OCI-LY1 (cell line): ENCODE measurements at regions not wholly inside any gene's neighbourhood (a gene's known extent, or its start where the extent isn't known, plus 50 kb on each side); places are given as distances from the start of the nearest gene placed in this dataset.

ENCODE experiments used
- H2AFZ ChIP-seq: fragments of 200-600 bp; sonication (generic), shearing (Covaris generic); 2 replicates; pipeline ENCODE4 v1.6.0; 2014; ENCODE audit warnings: antibody characterized with exemption, mild to moderate bottlenecking, low read length
- H3F3A ChIP-seq: fragments of 200-600 bp; sonication (generic), shearing (Covaris generic); 2 replicates; pipeline ENCODE4 v1.6.0; 2014; ENCODE audit warnings: mild to moderate bottlenecking, antibody characterized with exemption, low read length, moderate library complexity; ENCODE audit not compliant: insufficient read depth
- H3K27ac ChIP-seq: fragments of 200-600 bp; sonication (generic); 2 replicates; pipeline ENCODE4 v1.5.1; 2014; ENCODE audit warnings: low read length, mixed run types, mild to moderate bottlenecking, low read depth; ENCODE audit not compliant: poor library complexity, severe bottlenecking
- H3K27me3 ChIP-seq: fragments of 200-600 bp; sonication (generic); 2 replicates; pipeline ENCODE4 v1.6.0; 2014; ENCODE audit warnings: antibody characterized with exemption, mild to moderate bottlenecking, low read length, moderate library complexity; ENCODE audit not compliant: insufficient read depth
- H3K36me3 ChIP-seq: fragments of 200-600 bp; sonication (generic); 2 replicates; pipeline ENCODE4 v1.6.1; 2014; ENCODE audit warnings: mild to moderate bottlenecking, antibody characterized with exemption, low read length, moderate library complexity, mixed read lengths; ENCODE audit not compliant: insufficient read depth
- H3K4me1 ChIP-seq: fragments of 200-600 bp; sonication (generic); 2 replicates; pipeline ENCODE4 v1.5.1; 2014; ENCODE audit warnings: mild to moderate bottlenecking, low read length, moderate library complexity; ENCODE audit not compliant: insufficient read depth, severe bottlenecking
- H3K4me2 ChIP-seq: fragments of 200-600 bp; sonication (generic), shearing (Covaris generic); 2 replicates; pipeline ENCODE4 v1.6.1; 2014; ENCODE audit warnings: low read length
- H3K4me3 ChIP-seq: fragments of 200-600 bp; sonication (generic); 2 replicates; pipeline ENCODE4 v1.5.1; 2014; ENCODE audit warnings: low read length, low read depth, mild to moderate bottlenecking, mixed read lengths; ENCODE audit not compliant: poor library complexity, severe bottlenecking
- H3K79me2 ChIP-seq: fragments of 200-600 bp; shearing (Covaris generic); 2 replicates; pipeline ENCODE4 v1.6.1; 2016; ENCODE audit warnings: mixed run types, low read length, mixed read lengths; ENCODE audit not compliant: insufficient read depth
- H3K9ac ChIP-seq: fragments of 200-600 bp; sonication (generic), shearing (Covaris generic); 2 replicates; pipeline ENCODE4 v1.6.1; 2014; ENCODE audit warnings: mild to moderate bottlenecking, low read length, mixed read lengths
- H3K9me2 ChIP-seq: fragments of 200-600 bp; sonication (generic), shearing (Covaris generic); 2 replicates; pipeline ENCODE4 v1.6.1; 2014; ENCODE audit warnings: low read depth, mild to moderate bottlenecking, low read length, mixed read lengths
- H3K9me3 ChIP-seq: fragments of 200-600 bp; shearing (Covaris generic); 2 replicates; pipeline ENCODE4 v1.6.1; 2014; ENCODE audit warnings: low read length, mixed read lengths
- H4K20me1 ChIP-seq: fragments of 200-600 bp; sonication (generic), shearing (Covaris generic); 2 replicates; pipeline ENCODE4 v1.6.0; 2016; ENCODE audit warnings: mild to moderate bottlenecking, low read length; ENCODE audit not compliant: insufficient read depth
- EZH2 ChIP-seq: fragments of 200-600 bp; sonication (generic), shearing (Covaris generic); IDR thresholded peaks from 2 replicates; pipeline ENCODE4 v1.8.0; 2017; ENCODE audit warnings: borderline replicate concordance, mixed run types, mild to moderate bottlenecking, antibody characterized with exemption, low read length, moderate library complexity, mixed read lengths
- TF ChIP-seq, protein P1 (sequence below): fragments of 200-600 bp; sonication (generic), shearing (Covaris generic); IDR thresholded peaks from 2 replicates; pipeline ENCODE4 v1.5.1; 2017; ENCODE audit warnings: mild to moderate bottlenecking, antibody characterized with exemption, low read length, moderate library complexity, mixed read lengths

DNA sequence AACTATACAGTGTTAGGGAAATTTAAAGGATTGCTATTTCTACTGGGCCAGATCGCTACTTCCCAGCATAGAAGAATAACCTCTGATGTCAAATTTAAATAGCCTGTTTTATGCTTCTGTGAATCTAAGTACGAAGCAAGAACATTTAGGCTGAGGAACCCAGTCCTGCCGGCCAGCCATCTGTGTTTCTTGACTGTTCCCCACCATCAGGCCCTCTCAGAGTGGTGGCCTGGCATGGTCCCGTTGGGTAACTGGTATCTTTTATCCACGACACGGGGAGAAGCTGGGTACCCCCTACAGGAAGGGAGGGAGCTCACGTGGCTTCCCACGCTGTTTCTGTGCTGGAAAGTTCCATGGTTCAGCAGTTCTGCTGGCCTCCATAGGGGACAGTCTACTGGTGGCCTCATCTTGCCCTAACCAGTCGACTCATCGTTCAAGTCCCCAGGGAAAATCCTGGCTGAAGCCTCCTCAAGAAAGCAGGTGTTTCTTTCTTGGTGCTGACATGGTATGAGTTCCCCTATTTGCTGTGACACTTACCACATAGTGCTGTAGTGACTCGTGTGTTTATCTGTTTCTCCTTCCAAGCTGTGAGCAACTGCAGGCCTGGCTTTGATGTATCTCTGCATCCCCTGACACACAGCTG lies 201.7 kb upstream of the NLRP1 start:
- Histone ChIP-seq H3K9ac (no peak overlapping the region), H3K4me1 (no peaks in the 10 kb centered on the region), H3K9me3 (no peaks in the 10 kb centered on the region), H3K9me2 (no peaks in the 10 kb centered on the region), H3K4me3 (no peak overlapping the region), H3F3A (no peaks in the 10 kb centered on the region), H3K4me2 (no peak overlapping the region), H4K20me1 (no peaks in the 10 kb centered on the region), H2AFZ (no peak overlapping the region), H3K27ac (no peak overlapping the region), H3K36me3 (no peaks in the 10 kb centered on the region), H3K27me3 (no peaks in the 10 kb centered on the region), H3K79me2 (no peaks in the 10 kb centered on the region)
- TF ChIP-seq, protein P1, sequence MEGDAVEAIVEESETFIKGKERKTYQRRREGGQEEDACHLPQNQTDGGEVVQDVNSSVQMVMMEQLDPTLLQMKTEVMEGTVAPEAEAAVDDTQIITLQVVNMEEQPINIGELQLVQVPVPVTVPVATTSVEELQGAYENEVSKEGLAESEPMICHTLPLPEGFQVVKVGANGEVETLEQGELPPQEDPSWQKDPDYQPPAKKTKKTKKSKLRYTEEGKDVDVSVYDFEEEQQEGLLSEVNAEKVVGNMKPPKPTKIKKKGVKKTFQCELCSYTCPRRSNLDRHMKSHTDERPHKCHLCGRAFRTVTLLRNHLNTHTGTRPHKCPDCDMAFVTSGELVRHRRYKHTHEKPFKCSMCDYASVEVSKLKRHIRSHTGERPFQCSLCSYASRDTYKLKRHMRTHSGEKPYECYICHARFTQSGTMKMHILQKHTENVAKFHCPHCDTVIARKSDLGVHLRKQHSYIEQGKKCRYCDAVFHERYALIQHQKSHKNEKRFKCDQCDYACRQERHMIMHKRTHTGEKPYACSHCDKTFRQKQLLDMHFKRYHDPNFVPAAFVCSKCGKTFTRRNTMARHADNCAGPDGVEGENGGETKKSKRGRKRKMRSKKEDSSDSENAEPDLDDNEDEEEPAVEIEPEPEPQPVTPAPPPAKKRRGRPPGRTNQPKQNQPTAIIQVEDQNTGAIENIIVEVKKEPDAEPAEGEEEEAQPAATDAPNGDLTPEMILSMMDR = no peak

DNA sequence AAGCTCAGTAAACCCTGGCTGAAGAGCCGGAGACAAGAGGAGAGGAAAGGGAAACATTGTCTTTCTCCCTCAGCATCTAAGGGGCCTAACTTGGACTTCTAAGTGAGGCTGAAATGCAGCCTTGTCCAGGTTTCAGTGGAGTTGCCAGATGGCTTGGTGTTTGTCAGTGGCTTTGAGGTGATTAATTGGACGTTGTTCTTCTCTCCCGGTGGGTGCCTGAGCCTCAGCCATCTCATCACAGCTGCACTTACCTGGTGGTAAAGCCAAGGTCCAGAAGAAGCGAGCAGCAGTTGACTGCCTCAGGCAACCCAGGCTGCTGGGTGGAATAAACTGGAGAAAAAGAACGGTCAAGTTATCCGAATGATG lies 202.2 kb upstream of the NLRP1 start:
- no peak for TF ChIP-seq EZH2
- no peaks in the 10 kb centered on the region for H3F3A ChIP-seq
- H3K4me1 ChIP-seq = no peaks in the 10 kb centered on the region
- no peak overlapping the region for H3K4me3 ChIP-seq
- H3K36me3 ChIP-seq = no peaks in the 10 kb centered on the region
- H3K4me2 ChIP-seq = no peak overlapping the region
- no peak overlapping the region for H2AFZ ChIP-seq
- H3K79me2 ChIP-seq = no peaks in the 10 kb centered on the region
- H3K9ac ChIP-seq = no peak overlapping the region
- H3K9me3 ChIP-seq = no peaks in the 10 kb centered on the region
- no peaks in the 10 kb centered on the region for H4K20me1 ChIP-seq
- H3K27me3 ChIP-seq = no peaks in the 10 kb centered on the region; the same call in 1 of the 2 replicates
- H3K9me2 ChIP-seq = no peaks in the 10 kb centered on the region
- H3K27ac ChIP-seq = no peak overlapping the region

DNA sequence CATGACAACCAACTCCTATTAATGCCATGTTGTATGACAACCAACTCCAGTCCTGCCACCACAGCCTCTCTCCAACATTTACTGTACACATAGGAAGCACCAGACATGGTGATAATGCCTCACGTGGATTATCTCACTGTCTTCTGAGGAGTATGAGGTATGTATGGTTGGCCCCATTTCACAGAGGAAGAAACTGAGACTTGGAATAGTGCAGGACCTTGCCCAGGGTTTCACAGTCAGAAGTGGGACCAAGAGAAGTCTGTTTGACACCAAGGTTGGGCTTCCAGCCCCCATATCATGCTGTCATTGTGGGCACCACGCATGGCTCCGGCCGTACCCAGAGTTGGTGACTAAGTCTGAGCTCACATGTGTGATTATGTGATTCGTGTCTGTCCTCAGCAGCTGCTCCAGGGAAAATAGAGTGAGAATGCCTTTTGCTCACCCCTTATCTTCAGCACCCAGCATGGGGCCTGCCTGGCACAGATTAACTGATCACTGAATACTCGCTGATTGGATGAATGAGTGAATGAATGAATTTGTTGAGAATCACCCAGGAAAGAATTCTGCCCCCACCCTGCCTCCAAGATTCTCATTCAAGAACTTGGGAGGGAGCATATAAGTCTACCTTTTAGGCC lies 204.1 kb upstream of the NLRP1 start:
- H3K27me3 ChIP-seq = peaks cover 3% of the 10 kb centered on the region; the same call in 1 of the 2 replicates
- no peaks in the 10 kb centered on the region for H3K36me3 ChIP-seq
- no peaks in the 10 kb centered on the region for H3K4me1 ChIP-seq
- H3K79me2 ChIP-seq = no peaks in the 10 kb centered on the region
- no peak overlapping the region for H3K9ac ChIP-seq
- peaks cover 7% of the 10 kb centered on the region; the same call in 1 of the 2 replicates for H3K9me3 ChIP-seq
- no peaks in the 10 kb centered on the region for H4K20me1 ChIP-seq
- TF ChIP-seq, protein P1 = no peak
- no peak for TF ChIP-seq EZH2
- H3K4me2 ChIP-seq = no peak overlapping the region
- H2AFZ ChIP-seq = no peak overlapping the region
- no peak overlapping the region for H3K27ac ChIP-seq
- H3K4me3 ChIP-seq = no peak overlapping the region
- H3F3A ChIP-seq = no peaks in the 10 kb centered on the region
- H3K9me2 ChIP-seq = no peaks in the 10 kb centered on the region

DNA sequence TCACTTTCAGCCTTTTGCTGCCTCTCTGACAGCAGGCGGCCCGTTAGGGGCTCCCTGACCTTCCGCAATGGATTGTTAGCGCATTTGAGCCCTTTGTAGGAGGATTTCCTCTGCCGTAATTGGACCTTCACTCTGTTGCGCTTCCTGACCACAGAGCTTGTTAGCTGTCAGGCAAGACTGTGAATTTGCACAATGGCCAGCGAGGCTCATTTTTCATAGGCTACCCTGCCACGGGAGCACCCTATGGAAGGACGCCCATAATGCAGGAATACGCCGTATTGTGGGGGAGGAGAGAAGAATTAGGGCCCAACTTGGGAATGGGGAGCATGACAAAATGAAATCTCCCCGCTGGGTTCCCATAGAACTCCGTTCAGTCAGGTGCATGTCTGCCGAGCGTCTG lies 205.2 kb upstream of the NLRP1 start:
- Histone ChIP-seq H2AFZ (no peak overlapping the region), H3K9me3 (peaks cover 7% of the 10 kb centered on the region; the same call in 1 of the 2 replicates), H3K27me3 (peaks cover 3% of the 10 kb centered on the region; the same call in 1 of the 2 replicates), H3F3A (no peaks in the 10 kb centered on the region), H3K4me1 (no peaks in the 10 kb centered on the region), H3K4me2 (no peak overlapping the region), H4K20me1 (no peaks in the 10 kb centered on the region), H3K36me3 (no peaks in the 10 kb centered on the region), H3K4me3 (no peak overlapping the region), H3K9me2 (no peaks in the 10 kb centered on the region), H3K27ac (no peak overlapping the region), H3K9ac (no peak overlapping the region), H3K79me2 (no peaks in the 10 kb centered on the region)
- no peak for TF ChIP-seq EZH2
- TF ChIP-seq, protein P1 = no peak
